HG02938 (cell line): ENCODE measurements at regions not wholly inside any gene's neighbourhood (a gene's known extent, or its start where the extent isn't known, plus 50 kb on each side); places are given as distances from the start of the nearest gene placed in this dataset.
"Not testable (repeated sequence)": the region's sequence is repeated elsewhere in the genome, so short reads cannot be mapped to it uniquely, and the experiment has no call there.

Experiments
- ATAC-seq: cut with Tn5 transposase; IDR thresholded peaks from one replicate; pipeline ENCODE4 v1.9.1; 2021; ENCODE audit warnings: mild to moderate bottlenecking, moderate library complexity; ENCODE audit not compliant: unreplicated experiment

GRCh38 chr4:12492730-12493393 lies 991.3 kb downstream of the RAB28 start:
- ATAC-seq: no peak

- ATAC-seq: no peak
These were observed 995.5 kb downstream of the RAB28 start for GRCh38 chr4:12488672-12489071.

- ATAC-seq: no peak
These were observed 997.1 kb downstream of the RAB28 start for GRCh38 chr4:12487000-12487399.

DNA sequence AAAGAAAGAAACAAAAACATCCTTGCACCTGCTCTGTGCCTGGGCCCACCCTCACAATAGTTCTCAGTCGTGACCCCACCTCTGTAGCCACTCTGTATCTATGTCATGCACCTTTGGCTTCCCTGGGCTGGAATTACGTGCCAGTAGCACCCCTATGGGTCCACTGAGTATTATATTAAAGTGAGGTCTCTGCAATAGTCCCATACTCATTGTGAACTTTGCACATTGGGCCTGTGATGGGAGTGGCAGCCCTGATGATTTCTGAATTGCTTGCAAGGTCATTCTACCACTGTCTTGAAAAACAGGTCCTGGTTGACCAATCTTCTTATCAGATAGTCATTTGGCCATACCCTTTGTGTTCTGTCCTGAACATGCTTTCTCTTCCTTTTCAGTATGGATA lies 1012.1 kb downstream of the RAB28 start:
- ATAC-seq: no peak

DNA sequence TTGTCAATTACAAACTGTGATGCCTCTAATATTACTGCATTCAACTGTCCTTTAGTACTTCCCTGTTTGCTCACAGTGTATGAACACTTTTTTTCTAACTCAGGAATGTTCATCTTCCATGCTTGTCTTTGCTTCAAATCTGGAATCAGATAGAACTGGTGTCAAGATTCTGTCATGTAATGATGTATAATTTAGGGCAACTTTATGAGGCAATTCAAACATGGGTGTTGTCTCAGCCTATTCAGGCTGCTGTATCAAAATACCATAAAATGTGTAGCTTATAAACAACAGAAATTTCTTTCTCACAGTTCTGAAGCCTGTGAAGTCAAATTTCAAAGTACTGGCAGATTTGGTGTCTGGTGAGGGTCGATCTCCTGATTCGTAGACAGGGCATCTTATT lies 1012.9 kb downstream of the RAB28 start:
- no peak for ATAC-seq

DNA sequence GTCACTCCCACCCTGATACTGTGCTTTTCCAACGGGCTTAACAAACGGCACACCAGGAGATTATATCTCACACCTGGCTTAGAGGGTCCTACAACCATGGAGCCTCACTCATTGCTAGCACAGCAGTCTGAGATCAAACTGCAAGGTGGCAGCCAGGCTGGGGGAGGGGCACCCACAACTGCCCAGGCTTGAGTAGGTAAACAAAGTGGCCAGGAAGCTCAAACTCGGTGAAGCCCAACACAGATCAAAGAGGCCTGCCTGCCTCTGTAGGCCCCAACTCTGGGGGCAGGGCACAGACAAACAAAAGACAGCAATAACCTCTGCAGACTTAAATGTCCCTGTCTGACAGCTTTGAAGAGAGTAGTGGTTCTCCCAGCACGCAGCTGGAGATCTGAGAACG lies 1022.6 kb downstream of the RAB28 start:
- not testable (repeated sequence) for ATAC-seq

DNA sequence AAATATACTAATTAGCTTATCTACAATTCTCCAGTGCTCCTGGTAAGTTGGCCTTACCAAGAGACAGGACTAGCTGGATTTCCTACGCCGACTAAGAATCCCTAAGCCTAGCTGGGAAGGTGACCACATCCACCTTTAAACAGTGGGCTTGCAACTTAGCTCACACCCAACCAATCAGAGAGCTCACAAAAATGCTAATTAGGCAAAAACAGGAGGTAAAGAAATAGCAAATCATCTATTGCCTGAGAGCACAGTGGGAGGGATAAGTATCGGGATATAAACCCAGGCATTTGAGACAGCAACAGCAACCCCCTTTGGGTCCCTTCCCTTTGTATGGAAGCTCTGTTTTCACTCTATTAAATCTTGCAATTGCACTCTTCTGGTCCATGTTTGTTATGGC lies 1025.0 kb downstream of the RAB28 start:
- ATAC-seq: no peak

GRCh38 chr4:12458621-12459020 lies 1025.5 kb downstream of the RAB28 start:
- ATAC-seq: no peak

GRCh38 chr4:12452291-12452690 lies 1023.6 kb upstream of the HS3ST1 start:
- no peak for ATAC-seq

GRCh38 chr4:12447451-12447850 lies 1018.8 kb upstream of the HS3ST1 start:
- no peak for ATAC-seq

DNA sequence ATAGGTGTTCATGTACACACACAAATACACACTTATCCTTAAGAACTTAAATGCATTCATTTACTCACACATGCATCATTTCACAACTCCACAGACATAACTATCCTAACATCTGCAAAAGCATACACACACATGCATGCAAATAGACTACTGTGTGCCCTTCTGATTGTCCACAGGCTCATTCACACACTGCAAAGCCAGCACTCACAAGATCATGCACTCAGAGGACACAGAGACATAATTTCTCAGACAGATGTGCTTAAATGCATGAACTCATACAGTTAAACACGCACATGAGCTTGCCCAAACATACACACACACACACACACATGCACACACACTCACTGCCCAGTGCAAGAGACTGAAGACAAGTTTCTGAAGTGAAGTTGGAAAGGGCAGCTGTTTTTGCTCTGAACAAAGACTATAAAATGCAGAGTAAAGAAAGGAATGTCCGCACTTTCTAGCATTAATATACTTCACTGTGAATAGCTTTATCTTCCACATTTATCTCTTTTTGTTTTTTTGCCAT lies 1018.0 kb upstream of the HS3ST1 start:
- no peak for ATAC-seq

DNA sequence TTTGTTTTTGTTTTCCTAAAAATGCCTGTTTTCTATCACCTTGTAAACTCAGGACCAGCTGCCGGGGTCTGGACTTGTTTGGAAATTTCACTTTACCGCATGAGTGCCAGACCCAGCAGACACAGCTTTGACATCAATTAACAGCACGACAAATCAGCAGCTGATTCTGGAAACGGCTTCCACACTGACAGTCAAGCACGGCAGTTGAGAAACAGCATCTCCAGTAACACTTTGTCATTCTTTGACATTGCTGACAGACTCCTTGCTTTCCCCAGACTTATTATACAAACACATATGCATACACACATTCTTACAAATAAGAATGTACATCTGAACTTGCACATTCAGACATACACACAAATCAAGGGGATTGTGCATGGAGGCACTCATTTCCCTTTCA lies 1017.6 kb upstream of the HS3ST1 start:
- no peak for ATAC-seq

- no peak for ATAC-seq
These were observed 1017.1 kb upstream of the HS3ST1 start for GRCh38 chr4:12445711-12446235.

DNA sequence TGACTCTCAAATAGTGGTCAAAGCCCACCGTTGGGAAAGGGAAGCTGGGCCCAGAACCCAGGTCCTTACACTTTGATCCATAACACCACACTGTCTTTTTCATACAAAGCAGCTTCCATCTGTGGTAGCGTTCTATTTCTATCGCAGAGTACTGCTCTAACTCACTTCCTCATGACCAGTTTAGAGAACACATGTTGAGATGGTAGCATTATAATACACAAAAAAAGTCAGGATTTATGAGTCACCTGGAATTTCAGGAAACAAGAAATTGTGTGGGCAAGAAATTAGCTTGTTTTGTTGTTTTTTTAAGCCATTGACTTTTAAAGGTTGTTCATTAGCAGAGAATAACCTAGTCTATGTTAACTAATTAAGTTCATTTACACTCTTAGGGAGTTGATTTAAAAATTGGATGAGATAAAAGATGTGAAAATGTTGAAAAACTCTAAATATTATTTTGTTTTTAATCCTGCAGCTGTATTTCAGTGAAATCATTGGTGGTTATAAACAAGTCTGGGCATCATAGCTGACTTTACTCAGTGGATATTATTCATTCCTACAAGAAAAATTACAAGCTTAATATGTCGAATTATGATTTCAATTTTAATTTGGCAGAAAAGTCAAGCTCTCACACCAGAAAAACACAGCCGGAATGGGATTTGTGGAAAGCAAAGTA lies 1011.1 kb upstream of the HS3ST1 start:
- ATAC-seq: no peak

DNA sequence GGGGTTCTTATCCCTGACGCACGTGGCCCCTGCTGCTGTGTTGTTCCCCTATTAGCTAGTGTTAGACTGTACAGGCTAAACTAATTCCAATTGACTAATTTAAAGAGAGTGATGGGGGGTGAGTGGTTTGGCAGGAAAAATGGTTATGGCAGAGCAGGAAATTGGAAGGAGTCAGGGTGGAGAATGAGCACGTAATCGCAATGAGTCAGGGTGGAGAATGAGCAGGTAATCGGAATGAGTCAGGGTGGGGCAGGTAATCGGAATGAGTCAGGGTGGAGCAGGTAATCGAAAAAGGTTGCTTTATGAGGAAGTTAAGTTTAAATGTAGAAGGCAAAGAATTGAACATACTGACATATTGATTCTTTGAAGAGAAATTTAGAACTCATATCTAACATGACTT lies 1002.6 kb upstream of the HS3ST1 start:
- not testable (repeated sequence) for ATAC-seq

- no peak for ATAC-seq
These were observed 992.7 kb upstream of the HS3ST1 start for GRCh38 chr4:12421364-12421763.

DNA sequence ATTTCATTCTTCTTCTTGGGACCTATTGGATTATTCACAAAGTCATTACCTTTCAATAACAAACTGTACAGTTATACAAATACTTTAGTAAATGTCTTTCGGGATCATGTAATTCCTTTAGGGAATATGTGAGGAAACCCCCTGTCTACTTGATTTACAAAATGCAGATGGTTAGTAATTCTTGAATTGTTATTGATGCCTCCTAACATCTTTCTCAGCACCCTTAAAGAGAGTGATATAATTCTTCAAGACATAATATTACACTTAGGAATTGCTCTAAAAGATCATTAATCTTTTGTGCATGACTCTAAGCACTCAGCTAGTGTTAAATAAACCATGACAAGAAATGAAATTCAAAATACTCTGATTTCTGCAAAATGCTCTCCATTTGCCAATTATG lies 988.1 kb upstream of the HS3ST1 start:
- no peak for ATAC-seq

- ATAC-seq: no peak
These were observed 985.6 kb upstream of the HS3ST1 start for GRCh38 chr4:12414181-12414812.

DNA sequence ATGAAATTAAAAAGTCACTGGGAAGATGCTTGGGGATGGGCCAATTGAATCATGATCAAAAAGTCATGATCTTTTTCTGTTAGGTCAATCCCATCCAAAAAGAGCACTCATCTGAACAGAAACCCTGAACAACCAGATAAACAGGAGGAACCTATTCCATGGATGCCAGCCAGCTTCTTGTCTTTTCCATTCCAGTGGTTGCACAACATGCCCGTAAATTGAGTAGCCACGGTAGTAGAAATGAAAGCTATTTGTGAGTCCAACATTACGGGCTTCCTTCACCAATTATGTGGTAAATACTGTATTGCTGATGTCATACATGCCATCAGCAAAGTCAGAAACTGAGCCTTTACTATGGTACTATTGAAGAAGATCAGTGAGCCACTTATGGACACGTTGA lies 982.4 kb upstream of the HS3ST1 start:
- no peak for ATAC-seq

DNA sequence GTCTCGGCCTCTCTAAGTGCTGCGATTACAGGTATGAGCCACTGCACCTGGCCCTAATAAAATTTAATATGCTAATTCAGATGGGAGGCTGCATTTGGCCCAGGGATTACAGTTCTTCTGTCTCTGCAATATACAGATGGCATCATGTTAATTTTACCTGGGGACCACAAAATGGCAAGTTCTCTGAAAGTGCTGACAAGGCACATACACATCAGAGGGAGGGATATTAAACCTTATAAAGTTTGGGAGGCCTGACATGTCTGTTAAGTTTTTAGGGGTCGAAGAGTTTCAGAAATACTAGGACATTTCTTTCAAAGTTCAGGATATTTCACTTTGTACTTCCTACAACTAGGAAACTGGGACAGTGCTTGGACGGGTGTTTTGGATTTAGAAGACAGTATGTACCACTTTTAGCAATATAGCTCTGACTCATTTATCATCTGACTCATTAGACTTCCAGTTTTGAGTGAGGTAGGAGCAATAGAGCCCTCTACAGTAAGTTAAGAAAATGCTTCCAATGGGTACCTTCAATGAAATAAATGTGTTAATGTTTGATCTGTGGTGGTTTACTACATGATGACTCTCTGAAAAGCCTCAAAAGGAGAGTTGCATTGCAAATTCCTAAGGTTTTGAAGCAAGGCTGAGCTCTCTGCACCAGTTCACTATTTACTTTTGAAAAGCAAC lies 981.0 kb upstream of the HS3ST1 start:
- ATAC-seq: no peak

- no peak for ATAC-seq
These were observed 979.7 kb upstream of the HS3ST1 start for GRCh38 chr4:12408364-12408763.
